Smooth muscle cell (in vitro differentiated cells): ENCODE measurements at regions not wholly inside any gene's neighbourhood (a gene's known extent, or its start where the extent isn't known, plus 50 kb on each side); places are given as distances from the start of the nearest gene placed in this dataset.

Experiments
- DNase-seq: peaks from one replicate; lab custom pipeline; 2025; ENCODE audit not compliant: unreplicated experiment; lab: John Stamatoyannopoulos, UW
- H2AFZ ChIP-seq: fragments of 200-600 bp; sonication (generic); 2 replicates; pipeline ENCODE4 v1.6.0; 2016; ENCODE audit warnings: antibody characterized with exemption, low read depth, mild to moderate bottlenecking
- H3F3A ChIP-seq: fragments of 200-600 bp; sonication (generic); 2 replicates; pipeline ENCODE4 v1.6.0; 2017; ENCODE audit warnings: antibody characterized with exemption, low read depth
- H3K27ac ChIP-seq: fragments of 200-600 bp; sonication (generic); 2 replicates; pipeline ENCODE4 v1.5.1; 2016; ENCODE audit warnings: low read depth, mild to moderate bottlenecking
- H3K27me3 ChIP-seq: fragments of 200-600 bp; sonication (generic); 2 replicates; pipeline ENCODE4 v1.6.1; 2016; ENCODE audit warnings: low read depth, mild to moderate bottlenecking
- H3K36me3 ChIP-seq: fragments of 200-600 bp; sonication (generic); 2 replicates; pipeline ENCODE4 v1.5.1; 2016; ENCODE audit warnings: low read depth
- H3K4me1 ChIP-seq: fragments of 200-600 bp; sonication (generic); 2 replicates; pipeline ENCODE4 v1.5.1; 2016; ENCODE audit warnings: low read depth
- H3K4me2 ChIP-seq: fragments of 200-600 bp; sonication (generic); 2 replicates; pipeline ENCODE4 v1.6.0; 2016; ENCODE audit warnings: mild to moderate bottlenecking
- H3K4me3 ChIP-seq: fragments of 200-600 bp; sonication (generic); 2 replicates; pipeline ENCODE4 v1.5.1; 2016; ENCODE audit warnings: mild to moderate bottlenecking
- H3K79me2 ChIP-seq: fragments of 200-600 bp; sonication (generic); 2 replicates; pipeline ENCODE4 v1.6.0; 2016; ENCODE audit warnings: low read depth, mild to moderate bottlenecking
- H3K9ac ChIP-seq: fragments of 200-600 bp; sonication (generic); 2 replicates; pipeline ENCODE4 v1.6.0; 2016; ENCODE audit warnings: low read depth
- H3K9me3 ChIP-seq: fragments of 200-600 bp; sonication (generic); replicated peaks from 2 replicates; pipeline ENCODE4 v1.5.1; 2016; ENCODE audit warnings: low read depth
- H4K20me1 ChIP-seq: fragments of 200-600 bp; sonication (generic); 2 replicates; pipeline ENCODE4 v1.6.0; 2016; ENCODE audit warnings: low read depth
- CTCF ChIP-seq: fragments of 200-600 bp; sonication (generic); IDR thresholded peaks from 2 replicates; pipeline ENCODE4 v1.5.1; 2017; ENCODE audit warnings: borderline replicate concordance, mild to moderate bottlenecking, antibody characterized with exemption; ENCODE audit not compliant: insufficient read depth, poor library complexity, severe bottlenecking
- WGBS: methylation state at CpG from one replicate; pipeline ENCODE4 v1.1.7; 2016; ENCODE audit warnings: low lambda C conversion rate; 5-methylcytosine and 5-hydroxymethylcytosine counted together

- no peaks in the 10 kb centered on the region for H3K4me1 ChIP-seq
- WGBS, result 80% methylated on average over 5 of the region's 5 CpGs
- H3K9ac ChIP-seq, result no peak overlapping the region
- no peak for DNase-seq
- no peaks in the 10 kb centered on the region for H4K20me1 ChIP-seq
- H3K9me3 ChIP-seq, result no peaks in the 10 kb centered on the region
- H3K79me2 ChIP-seq, result no peaks in the 10 kb centered on the region
- H3K4me3 ChIP-seq, result no peak overlapping the region
- TF ChIP-seq CTCF, result no peak
- H3K4me2 ChIP-seq, result no peak overlapping the region
- no peaks in the 10 kb centered on the region for H3F3A ChIP-seq
- H3K36me3 ChIP-seq, result no peaks in the 10 kb centered on the region
- no peak overlapping the region for H3K27ac ChIP-seq
- no peaks in the 10 kb centered on the region for H3K27me3 ChIP-seq
- no peak overlapping the region for H2AFZ ChIP-seq
These were observed 55.7 kb upstream of the CHL1 start for GRCh38 chr3:140748-141330.
